NCI-H128 (cell line): ENCODE measurements at regions not wholly inside any gene's neighbourhood (a gene's known extent, or its start where the extent isn't known, plus 50 kb on each side); places are given as distances from the start of the nearest gene placed in this dataset.
"Not testable (repeated sequence)": the region's sequence is repeated elsewhere in the genome, so short reads cannot be mapped to it uniquely, and the experiment has no call there.

Experiments used
- DNase-seq: peaks from one replicate; lab custom pipeline; 2025; ENCODE audit not compliant: unreplicated experiment; lab: John Stamatoyannopoulos, UW

GRCh38 chr6:21880249-21880648 lies 286.7 kb downstream of the SOX4 start:
- DNase-seq, result not testable (repeated sequence)

GRCh38 chr6:21881969-21882465 lies 288.5 kb downstream of the SOX4 start:
- no peak for DNase-seq

GRCh38 chr6:21883595-21884328 lies 290.2 kb downstream of the SOX4 start:
- DNase-seq, result no peak

GRCh38 chr6:21885111-21885510 lies 291.6 kb downstream of the SOX4 start:
- no peak for DNase-seq

- DNase-seq, result no peak
These were observed 292.1 kb downstream of the SOX4 start for GRCh38 chr6:21885532-21886114.

GRCh38 chr6:21886542-21887151 lies 293.1 kb downstream of the SOX4 start:
- no peak for DNase-seq

GRCh38 chr6:21887231-21888185 lies 294.0 kb downstream of the SOX4 start:
- DNase-seq, result no peak

- DNase-seq, result no peak
These were observed 297.5 kb downstream of the SOX4 start for GRCh38 chr6:21891080-21891479.

- no peak for DNase-seq
These were observed 300.2 kb downstream of the SOX4 start for GRCh38 chr6:21893793-21894192.

GRCh38 chr6:21895555-21895954 lies 302.0 kb downstream of the SOX4 start:
- no peak for DNase-seq

GRCh38 chr6:21898107-21898796 lies 304.7 kb downstream of the SOX4 start:
- no peak for DNase-seq

- DNase-seq, result no peak
These were observed 306.2 kb downstream of the SOX4 start for GRCh38 chr6:21899708-21900107.

- DNase-seq, result no peak
These were observed 307.2 kb downstream of the SOX4 start for GRCh38 chr6:21900730-21901129.

GRCh38 chr6:21902628-21903169 lies 309.1 kb downstream of the SOX4 start:
- no peak for DNase-seq

- DNase-seq, result no peak
These were observed 312.0 kb downstream of the SOX4 start for GRCh38 chr6:21905531-21905930.

GRCh38 chr6:21906826-21907225 lies 313.3 kb downstream of the SOX4 start:
- no peak for DNase-seq

- DNase-seq, result no peak
These were observed 313.7 kb downstream of the SOX4 start for GRCh38 chr6:21907291-21907690.

GRCh38 chr6:21908161-21908848 lies 314.8 kb downstream of the SOX4 start:
- DNase-seq, result no peak

- no peak for DNase-seq
These were observed 315.8 kb downstream of the SOX4 start for GRCh38 chr6:21909321-21909720.

- no peak for DNase-seq
These were observed 317.7 kb downstream of the SOX4 start for GRCh38 chr6:21911208-21911607.
